HEK293 (cell line): ENCODE measurements at regions not wholly inside any gene's neighbourhood (a gene's known extent, or its start where the extent isn't known, plus 50 kb on each side); places are given as distances from the start of the nearest gene placed in this dataset.

Experiments
- EGR2 ChIP-seq: fragments of 450-650 bp; formaldehyde crosslinking; IDR thresholded peaks from 2 replicates; pipeline ENCODE4 v1.5.1; 2016; ENCODE audit warnings: low read depth, missing biosample characterization, missing genetic modification characterization
- FEZF1 ChIP-seq: fragments of 450-650 bp; formaldehyde crosslinking; IDR thresholded peaks from 2 replicates; pipeline ENCODE4 v1.5.1; 2016; ENCODE audit warnings: missing biosample characterization, missing genetic modification characterization
- HOXA7 ChIP-seq: sonication (generic); formaldehyde crosslinking; IDR thresholded peaks from 2 replicates; pipeline ENCODE4 v1.8.1; 2022; ENCODE audit warnings: missing genetic modification reagents, borderline replicate concordance
- INSM2 ChIP-seq: fragments of 450-650 bp; formaldehyde crosslinking; IDR thresholded peaks from 2 replicates; pipeline ENCODE4 v1.5.1; 2016; ENCODE audit warnings: missing biosample characterization, missing genetic modification characterization
- KLF8 ChIP-seq: fragments of 450-650 bp; formaldehyde crosslinking; IDR thresholded peaks from 2 replicates; pipeline ENCODE4 v1.5.1; 2016; ENCODE audit warnings: missing biosample characterization, missing genetic modification characterization
- KLF9 ChIP-seq: fragments of 450-650 bp; formaldehyde crosslinking; IDR thresholded peaks from 2 replicates; pipeline ENCODE4 v1.5.1; 2016; ENCODE audit warnings: missing biosample characterization, missing genetic modification characterization, low read depth
- OSR2 ChIP-seq: fragments of 450-650 bp; formaldehyde crosslinking; IDR thresholded peaks from 2 replicates; pipeline ENCODE4 v1.5.1; 2016; ENCODE audit warnings: missing biosample characterization, missing genetic modification characterization
- OVOL3 ChIP-seq: fragments of 450-650 bp; formaldehyde crosslinking; IDR thresholded peaks from 2 replicates; pipeline ENCODE4 v1.5.1; 2016; ENCODE audit warnings: missing biosample characterization, missing genetic modification characterization
- PRDM10 ChIP-seq: fragments of 450-650 bp; formaldehyde crosslinking; IDR thresholded peaks from 2 replicates; pipeline ENCODE4 v1.5.1; 2016; ENCODE audit warnings: missing biosample characterization, missing genetic modification characterization
- REST ChIP-seq: fragments of 450-650 bp; formaldehyde crosslinking; IDR thresholded peaks from 2 replicates; pipeline ENCODE4 v1.5.1; 2016; ENCODE audit warnings: missing biosample characterization, missing genetic modification characterization
- ZBTB20 ChIP-seq: fragments of 450-650 bp; formaldehyde crosslinking; IDR thresholded peaks from 2 replicates; pipeline ENCODE4 v1.5.1; 2016; ENCODE audit warnings: missing biosample characterization, missing genetic modification characterization
- ZEB2 ChIP-seq: fragments of 450-650 bp; formaldehyde crosslinking; IDR thresholded peaks from 2 replicates; pipeline ENCODE4 v1.5.1; 2016; ENCODE audit warnings: missing biosample characterization, missing genetic modification characterization
- ZNF114 ChIP-seq: fragments of 450-650 bp; formaldehyde crosslinking; IDR thresholded peaks from 2 replicates; pipeline ENCODE4 v1.5.0; 2017; ENCODE audit warnings: missing biosample characterization, missing genetic modification characterization
- ZNF146 ChIP-seq: fragments of 450-650 bp; formaldehyde crosslinking; IDR thresholded peaks from 2 replicates; pipeline ENCODE4 v1.5.1; 2016; ENCODE audit warnings: missing biosample characterization, missing genetic modification characterization
- ZNF184 ChIP-seq: fragments of 450-650 bp; IDR thresholded peaks from 2 replicates; pipeline ENCODE4 v1.5.1; 2018; ENCODE audit warnings: missing biosample characterization, mild to moderate bottlenecking, missing genetic modification characterization
- ZNF2 ChIP-seq: fragments of 450-650 bp; formaldehyde crosslinking; IDR thresholded peaks from 2 replicates; pipeline ENCODE4 v1.5.1; 2016; ENCODE audit warnings: missing biosample characterization, missing genetic modification characterization
- ZNF202 ChIP-seq: fragments of 450-650 bp; formaldehyde crosslinking; IDR thresholded peaks from 2 replicates; pipeline ENCODE4 v1.5.1; 2016; ENCODE audit warnings: missing biosample characterization, missing genetic modification characterization, borderline replicate concordance
- ZNF239 ChIP-seq: fragments of 450-650 bp; formaldehyde crosslinking; IDR thresholded peaks from 2 replicates; pipeline ENCODE4 v1.5.1; 2016; ENCODE audit warnings: missing biosample characterization, missing genetic modification characterization
- ZNF350 ChIP-seq: fragments of 450-650 bp; formaldehyde crosslinking; IDR thresholded peaks from 2 replicates; pipeline ENCODE4 v1.5.0; 2017; ENCODE audit warnings: missing biosample characterization, mild to moderate bottlenecking, missing genetic modification characterization
- ZNF473 ChIP-seq: fragments of 450-650 bp; formaldehyde crosslinking; IDR thresholded peaks from 2 replicates; pipeline ENCODE4 v1.5.1; 2017; ENCODE audit warnings: missing biosample characterization, missing genetic modification characterization
- ZNF558 ChIP-seq: fragments of 450-650 bp; formaldehyde crosslinking; IDR thresholded peaks from 2 replicates; pipeline ENCODE4 v1.5.1; 2016; ENCODE audit warnings: missing biosample characterization, missing genetic modification characterization
- ZNF623 ChIP-seq: fragments of 450-650 bp; formaldehyde crosslinking; IDR thresholded peaks from 2 replicates; pipeline ENCODE4 v1.5.1; 2016; ENCODE audit warnings: missing biosample characterization, missing genetic modification characterization
- ZNF624 ChIP-seq: fragments of 450-650 bp; formaldehyde crosslinking; IDR thresholded peaks from 2 replicates; pipeline ENCODE4 v1.5.1; 2017; ENCODE audit warnings: missing biosample characterization, missing genetic modification characterization
- ZNF837 ChIP-seq: fragments of 450-650 bp; formaldehyde crosslinking; IDR thresholded peaks from 2 replicates; pipeline ENCODE4 v1.5.1; 2016; ENCODE audit warnings: missing biosample characterization, missing genetic modification characterization
- ZNF843 ChIP-seq: fragments of 450-650 bp; formaldehyde crosslinking; IDR thresholded peaks from 2 replicates; pipeline ENCODE4 v1.5.1; 2016; ENCODE audit warnings: missing biosample characterization, missing genetic modification characterization
- TF ChIP-seq, protein P1 (sequence below): fragments of 450-650 bp; formaldehyde crosslinking; IDR thresholded peaks from 2 replicates; pipeline ENCODE4 v1.5.1; 2016; ENCODE audit warnings: missing biosample characterization, missing genetic modification characterization
- TF ChIP-seq, protein P2 (sequence below): fragments of 450-650 bp; formaldehyde crosslinking; conservative IDR thresholded peaks from 2 replicates; pipeline ENCODE4 v1.5.1; 2016; ENCODE audit warnings: low read depth, missing biosample characterization, missing genetic modification characterization

DNA sequence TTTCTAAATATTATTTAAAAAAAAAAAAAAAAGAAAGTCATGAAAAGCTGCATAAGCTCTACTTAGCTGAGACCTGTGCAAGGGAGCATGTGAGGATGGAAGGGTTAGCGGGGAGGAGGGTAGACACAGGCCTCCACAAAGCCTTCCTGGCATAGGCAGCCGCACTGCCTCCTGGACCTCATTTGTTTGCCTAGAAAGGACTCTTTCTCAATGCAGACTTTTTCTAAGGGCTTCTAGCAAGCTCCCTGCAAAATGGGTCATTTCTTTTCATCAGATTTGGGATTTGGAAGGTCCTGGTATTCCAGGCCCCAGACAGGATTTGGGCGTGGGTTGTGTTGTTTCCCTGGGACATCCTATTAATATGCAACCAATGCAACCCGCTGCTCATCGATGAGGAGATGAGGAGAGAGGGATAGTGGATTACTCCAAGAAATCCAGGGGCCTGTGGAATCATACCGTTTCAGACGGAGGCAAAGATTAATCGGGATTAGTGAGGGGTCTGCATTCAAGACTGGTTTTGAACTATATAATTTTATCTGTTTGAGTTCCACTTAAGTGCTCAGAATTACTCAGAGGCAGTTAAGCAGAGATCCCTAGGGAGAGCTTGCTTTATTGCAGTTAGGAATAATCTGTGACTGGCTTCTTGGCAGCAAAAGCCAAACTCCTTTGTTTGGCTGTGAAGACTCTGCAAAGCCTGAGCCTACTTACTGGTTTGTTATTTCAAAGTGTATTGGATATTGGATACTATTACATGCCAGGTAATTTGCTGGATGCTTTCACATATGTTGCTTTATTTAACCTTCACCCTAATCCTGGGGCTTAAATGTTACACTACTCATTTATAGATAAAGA, 106.9 kb upstream of the NAV2 start (continued):
- TF ChIP-seq PRDM10 (tag by site-specific recombination): no peak
- TF ChIP-seq OSR2 (tag by site-specific recombination): peak; percentile 90
- 0 out of 2 replicates have a peak, but pooled peaks have one; percentile 49 for TF ChIP-seq ZEB2
- TF ChIP-seq ZNF558 (tag by site-specific recombination): no peak
- TF ChIP-seq ZNF2 (tag by site-specific recombination): no peak
- no peak for TF ChIP-seq ZNF624
- TF ChIP-seq ZBTB20 (tag by site-specific recombination): no peak
- TF ChIP-seq KLF8 (tag by site-specific recombination): no peak
- TF ChIP-seq ZNF843 (tag by site-specific recombination): peak; percentile 88
- TF ChIP-seq ZNF837: no peak
- no peak for TF ChIP-seq ZNF473 (tag by site-specific recombination)
- TF ChIP-seq, protein P1, sequence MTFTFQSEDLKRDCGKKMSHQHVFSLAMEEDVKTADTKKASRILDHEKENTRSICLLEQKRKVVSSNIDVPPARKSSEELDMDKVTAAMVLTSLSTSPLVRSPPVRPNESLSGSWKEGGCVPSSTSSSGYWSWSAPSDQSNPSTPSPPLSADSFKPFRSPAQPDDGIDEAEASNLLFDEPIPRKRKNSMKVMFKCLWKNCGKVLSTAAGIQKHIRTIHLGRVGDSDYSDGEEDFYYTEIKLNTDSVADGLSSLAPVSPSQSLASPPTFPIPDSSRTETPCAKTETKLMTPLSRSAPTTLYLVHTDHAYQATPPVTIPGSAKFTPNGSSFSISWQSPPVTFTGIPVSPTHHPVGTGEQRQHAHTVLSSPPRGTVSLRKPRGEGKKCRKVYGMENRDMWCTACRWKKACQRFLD (tag by site-specific recombination): no peak
- TF ChIP-seq HOXA7 (CRISPR knock-in tag): no peak
- 0 out of 2 replicates have a peak, but pooled peaks have one; percentile 66 for TF ChIP-seq OVOL3
- TF ChIP-seq KLF9 (tag by site-specific recombination): no peak
- no peak for TF ChIP-seq ZNF114
- TF ChIP-seq, protein P2, sequence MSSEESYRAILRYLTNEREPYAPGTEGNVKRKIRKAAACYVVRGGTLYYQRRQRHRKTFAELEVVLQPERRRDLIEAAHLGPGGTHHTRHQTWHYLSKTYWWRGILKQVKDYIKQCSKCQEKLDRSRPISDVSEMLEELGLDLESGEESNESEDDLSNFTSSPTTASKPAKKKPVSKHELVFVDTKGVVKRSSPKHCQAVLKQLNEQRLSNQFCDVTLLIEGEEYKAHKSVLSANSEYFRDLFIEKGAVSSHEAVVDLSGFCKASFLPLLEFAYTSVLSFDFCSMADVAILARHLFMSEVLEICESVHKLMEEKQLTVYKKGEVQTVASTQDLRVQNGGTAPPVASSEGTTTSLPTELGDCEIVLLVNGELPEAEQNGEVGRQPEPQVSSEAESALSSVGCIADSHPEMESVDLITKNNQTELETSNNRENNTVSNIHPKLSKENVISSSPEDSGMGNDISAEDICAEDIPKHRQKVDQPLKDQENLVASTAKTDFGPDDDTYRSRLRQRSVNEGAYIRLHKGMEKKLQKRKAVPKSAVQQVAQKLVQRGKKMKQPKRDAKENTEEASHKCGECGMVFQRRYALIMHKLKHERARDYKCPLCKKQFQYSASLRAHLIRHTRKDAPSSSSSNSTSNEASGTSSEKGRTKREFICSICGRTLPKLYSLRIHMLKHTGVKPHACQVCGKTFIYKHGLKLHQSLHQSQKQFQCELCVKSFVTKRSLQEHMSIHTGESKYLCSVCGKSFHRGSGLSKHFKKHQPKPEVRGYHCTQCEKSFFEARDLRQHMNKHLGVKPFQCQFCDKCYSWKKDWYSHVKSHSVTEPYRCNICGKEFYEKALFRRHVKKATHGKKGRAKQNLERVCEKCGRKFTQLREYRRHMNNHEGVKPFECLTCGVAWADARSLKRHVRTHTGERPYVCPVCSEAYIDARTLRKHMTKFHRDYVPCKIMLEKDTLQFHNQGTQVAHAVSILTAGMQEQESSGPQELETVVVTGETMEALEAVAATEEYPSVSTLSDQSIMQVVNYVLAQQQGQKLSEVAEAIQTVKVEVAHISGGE (tag by site-specific recombination): no peak
- TF ChIP-seq ZNF350: no peak
- TF ChIP-seq ZNF239 (tag by site-specific recombination): no peak
- no peak for TF ChIP-seq ZNF623
- no peak for TF ChIP-seq REST (tag by site-specific recombination)
- TF ChIP-seq ZNF146 (tag by site-specific recombination): no peak
- TF ChIP-seq INSM2 (tag by site-specific recombination): no peak
- no peak for TF ChIP-seq ZNF202 (tag by site-specific recombination)
- TF ChIP-seq EGR2 (tag by site-specific recombination): no peak
- TF ChIP-seq ZNF184: 0 out of 2 replicates have a peak, but pooled peaks have one; percentile 35
- TF ChIP-seq FEZF1 (tag by site-specific recombination): peak; percentile 92
